ENCODE measurements at regions not wholly inside any gene's neighbourhood (a gene's known extent, or its start where the extent isn't known, plus 50 kb on each side); places are given as distances from the start of the nearest gene placed in this dataset.
"Not testable (repeated sequence)": the region's sequence is repeated elsewhere in the genome, so short reads cannot be mapped to it uniquely, and the experiment has no call there.

GRCh38 chr11:3499198-3499597 lies 120.3 kb upstream of the ZNF195 start:
- not testable (repeated sequence) for TF ChIP-seq CTCF (IDR thresholded peaks at IDR 0.05; ENCODE audit: insufficient read depth, low read length, poor library complexity, severe bottlenecking); EZH2phosphoT487 (conservative IDR thresholded peaks at IDR 0.05; ENCODE audit: low read length)

Data from SU-DHL-6 (cell line).